Endodermal cell (in vitro differentiated cells): ENCODE measurements at regions not wholly inside any gene's neighbourhood (a gene's known extent, or its start where the extent isn't known, plus 50 kb on each side); places are given as distances from the start of the nearest gene placed in this dataset.

Source experiments
- DNase-seq: peaks from one replicate; pipeline ENCODE4 v3.0.0-alpha.2; 2017
- H3K27ac ChIP-seq: 2 replicates; pipeline ENCODE4 v1.5.1; 2013; ENCODE audit warnings: mild to moderate bottlenecking, low read depth, low read length, moderate library complexity
- H3K27me3 ChIP-seq: 2 replicates; pipeline ENCODE4 v1.6.1; 2013; ENCODE audit warnings: mild to moderate bottlenecking, low read length, moderate library complexity; ENCODE audit not compliant: insufficient read depth, control insufficient read depth, poor library complexity, severe bottlenecking
- H3K36me3 ChIP-seq: 2 replicates; pipeline ENCODE4 v1.7.0; 2013; ENCODE audit warnings: mild to moderate bottlenecking, low read length, moderate library complexity; ENCODE audit not compliant: control insufficient read depth, insufficient read depth
- H3K4me1 ChIP-seq: one replicate; pipeline ENCODE4 v1.7.0; 2013; ENCODE audit warnings: low read length; ENCODE audit not compliant: control insufficient read depth, insufficient read depth
- H3K4me3 ChIP-seq: 2 replicates; pipeline ENCODE4 v1.5.1; 2013; ENCODE audit warnings: mild to moderate bottlenecking, low read length, moderate library complexity
- H3K9ac ChIP-seq: 2 replicates; pipeline ENCODE4 v1.6.1; 2013; ENCODE audit warnings: mild to moderate bottlenecking, low read length, moderate library complexity; ENCODE audit not compliant: poor library complexity, severe bottlenecking; ENCODE audit errors: extremely low read depth
- H3K9me3 ChIP-seq: 2 replicates; pipeline ENCODE4 v1.6.1; 2013; ENCODE audit warnings: mild to moderate bottlenecking, low read length, moderate library complexity; ENCODE audit not compliant: control insufficient read depth
- H3K27ac Mint-ChIP-seq: 2 replicates; pipeline ENCODE4 v1.8.0; 2020; ENCODE audit warnings: mixed read lengths
- H3K27me3 Mint-ChIP-seq: 2 replicates; pipeline ENCODE4 v1.8.0; 2021; ENCODE audit warnings: mild to moderate bottlenecking, mixed read lengths; ENCODE audit not compliant: insufficient read depth
- H3K36me3 Mint-ChIP-seq: 2 replicates; pipeline ENCODE4 v1.8.0; 2020; ENCODE audit warnings: low read depth, mixed read lengths
- H3K4me1 Mint-ChIP-seq: 2 replicates; pipeline ENCODE4 v1.8.0; 2020; ENCODE audit warnings: mixed read lengths
- H3K4me3 Mint-ChIP-seq: 2 replicates; pipeline ENCODE4 v1.8.0; 2020; ENCODE audit warnings: mild to moderate bottlenecking, moderate library complexity, mixed read lengths
- H3K9me3 Mint-ChIP-seq: 2 replicates; pipeline ENCODE4 v1.8.0; 2020; ENCODE audit warnings: mild to moderate bottlenecking, mixed read lengths
- CTCF ChIP-seq: fragments of 200-600 bp; sonication (generic); conservative IDR thresholded peaks from 2 replicates; pipeline ENCODE4 v1.5.0; 2021; ENCODE audit warnings: antibody characterized with exemption, mild to moderate bottlenecking
- WGBS, 2 experiments: methylation state at CpG; one replicate each; pipeline versions ENCODE4 v1.1.5 to v1.1.7; 2013; ENCODE audit warnings: missing lambda C conversion rate in 2 of 2, mixed read lengths in 1 of 2; ENCODE audit not compliant: insufficient coverage in 1 of 2, insufficient read length in 1 of 2; 5-methylcytosine and 5-hydroxymethylcytosine counted together

GRCh38 chr22:49215840-49216239, 611.8 kb downstream of the BRD1 start:
- peaks cover 28% of the 10 kb centered on the region for H3K9me3 ChIP-seq
- H3K9ac ChIP-seq = no peak overlapping the region
- WGBS, 2 experiments = 86 to 88% methylated on average over 8 to 9 of the region's 9 CpGs
- H3K27me3 ChIP-seq = no peaks in the 10 kb centered on the region
- H3K36me3 Mint-ChIP-seq = peaks cover 4% of the 10 kb centered on the region
- no peak overlapping the region for H3K27ac ChIP-seq
- TF ChIP-seq CTCF = no peak
- H3K4me3 Mint-ChIP-seq = no peak overlapping the region
- H3K27me3 Mint-ChIP-seq = peaks cover 8% of the 10 kb centered on the region
- H3K4me1 ChIP-seq = no peaks in the 10 kb centered on the region
- no peak overlapping the region for H3K27ac Mint-ChIP-seq
- no peaks in the 10 kb centered on the region for H3K4me1 Mint-ChIP-seq
- DNase-seq = peak; percentile 7
- peaks cover 32% of the 10 kb centered on the region for H3K9me3 Mint-ChIP-seq
- H3K36me3 ChIP-seq = no peaks in the 10 kb centered on the region
- H3K4me3 ChIP-seq = no peak overlapping the region

- 93 to 97% methylated on average over 12 to 16 of the region's 16 CpGs for WGBS, 2 experiments
- H3K9me3 ChIP-seq = peaks cover 28% of the 10 kb centered on the region
- no peaks in the 10 kb centered on the region for H3K36me3 ChIP-seq
- TF ChIP-seq CTCF = no peak
- H3K27me3 Mint-ChIP-seq = peaks cover 8% of the 10 kb centered on the region
- no peaks in the 10 kb centered on the region for H3K27me3 ChIP-seq
- H3K27ac ChIP-seq = no peak overlapping the region
- peaks cover 4% of the 10 kb centered on the region for H3K36me3 Mint-ChIP-seq
- no peaks in the 10 kb centered on the region for H3K4me1 Mint-ChIP-seq
- DNase-seq = peak; percentile 18
- no peak overlapping the region for H3K4me3 ChIP-seq
- no peak overlapping the region for H3K27ac Mint-ChIP-seq
- H3K9ac ChIP-seq = no peak overlapping the region
- H3K9me3 Mint-ChIP-seq = peaks cover 32% of the 10 kb centered on the region
- H3K4me1 ChIP-seq = no peaks in the 10 kb centered on the region
- H3K4me3 Mint-ChIP-seq = no peak overlapping the region
Measured at GRCh38 chr22:49214976-49215375, 612.7 kb downstream of the BRD1 start.

- H3K4me3 Mint-ChIP-seq = no peak overlapping the region
Measured at GRCh38 chr22:49213731-49214352, 613.8 kb downstream of the BRD1 start.

More at GRCh38 chr22:49213731-49214352, 613.8 kb downstream of the BRD1 start:
- peak; percentile 38 for DNase-seq
- Histone ChIP-seq H3K27me3 (no peaks in the 10 kb centered on the region), H3K36me3 (no peaks in the 10 kb centered on the region), H3K9ac (no peak overlapping the region), H3K4me3 (no peak overlapping the region), H3K27ac (no peak overlapping the region), H3K9me3 (peaks cover 20% of the 10 kb centered on the region), H3K4me1 (no peaks in the 10 kb centered on the region)
- Mint-ChIP-seq H3K9me3 (peaks cover 24% of the 10 kb centered on the region), H3K27me3 (peaks cover 8% of the 10 kb centered on the region), H3K27ac (no peak overlapping the region), H3K4me1 (no peaks in the 10 kb centered on the region), H3K36me3 (peaks cover 4% of the 10 kb centered on the region)
- peak; percentile 64 for TF ChIP-seq CTCF
- 74 to 80% methylated on average over 18 of the region's 18 CpGs for WGBS, 2 experiments
